Head of caudate nucleus (tissue), 42 donors: ENCODE measurements at regions not wholly inside any gene's neighbourhood (a gene's known extent, or its start where the extent isn't known, plus 50 kb on each side); places are given as distances from the start of the nearest gene placed in this dataset.

ENCODE experiments used
- DNase-seq, 42 donors: peaks; one replicate each; pipeline versions ENCODE4 v3.0.0 to v3.0.0-alpha.2; 2020 to 2021; ENCODE audit warnings: mixed read lengths in 7 of 42
- intact Hi-C: fragments of 100-400 bp; cut with DNase I; formaldehyde crosslinking; loops from one replicate; pipeline ENCODE4 v1.15.0; 2022

GRCh38 chr14:101175731-101176534 lies 272.4 kb upstream of the RTL1 start:
- intact Hi-C loops, result no loop called here

GRCh38 chr14:101176535-101177205 lies 273.1 kb upstream of the RTL1 start:
- intact Hi-C loops, result no loop called here

More at GRCh38 chr14:101175731-101176534, 272.4 kb upstream of the RTL1 start:
- DNase-seq, result peak in 2 of 42 donors; percentile 10 to 29

GRCh38 chr14:101177301-101177971 lies 273.9 kb upstream of the RTL1 start:
- peak in 2 of 42 donors; percentile 12 to 27 for DNase-seq
- intact Hi-C loops, result no loop called here

More at GRCh38 chr14:101176535-101177205, 273.1 kb upstream of the RTL1 start:
- peak in 2 of 42 donors; percentile 9 to 10 for DNase-seq

- peak in 1 of 42 donors; percentile 13 for DNase-seq
- intact Hi-C loops, result no loop called here
These were observed 274.9 kb upstream of the RTL1 start for GRCh38 chr14:101178184-101179072.

DNA sequence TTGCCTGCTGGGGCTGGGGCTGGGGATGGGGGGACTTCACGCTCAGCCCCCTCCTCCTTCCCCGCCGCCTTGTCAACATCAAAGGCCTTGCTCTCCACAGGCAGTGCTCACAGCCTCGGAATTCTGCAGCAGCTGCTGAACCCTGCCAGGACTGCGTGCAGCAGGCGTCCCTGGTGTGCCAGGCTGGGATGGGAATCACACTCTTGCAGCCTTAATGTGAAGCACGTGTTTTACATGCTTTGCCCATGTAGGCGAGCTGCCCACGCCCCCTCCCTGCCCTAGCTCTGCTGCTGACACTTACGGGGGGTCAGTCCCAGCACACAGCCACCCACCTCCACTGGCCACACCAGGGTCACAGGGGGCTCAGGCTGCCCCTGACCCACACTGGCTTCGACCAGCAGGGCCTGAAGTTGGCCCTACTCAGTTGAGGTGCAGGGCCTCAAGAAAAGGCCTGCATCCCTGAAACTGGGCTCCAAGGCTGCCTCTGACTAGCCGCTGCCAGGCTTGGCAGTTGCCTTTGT lies 276.2 kb upstream of the RTL1 start:
- intact Hi-C loops, result no loop called here
- peak in 2 of 42 donors; percentile 5 to 22 for DNase-seq

DNA sequence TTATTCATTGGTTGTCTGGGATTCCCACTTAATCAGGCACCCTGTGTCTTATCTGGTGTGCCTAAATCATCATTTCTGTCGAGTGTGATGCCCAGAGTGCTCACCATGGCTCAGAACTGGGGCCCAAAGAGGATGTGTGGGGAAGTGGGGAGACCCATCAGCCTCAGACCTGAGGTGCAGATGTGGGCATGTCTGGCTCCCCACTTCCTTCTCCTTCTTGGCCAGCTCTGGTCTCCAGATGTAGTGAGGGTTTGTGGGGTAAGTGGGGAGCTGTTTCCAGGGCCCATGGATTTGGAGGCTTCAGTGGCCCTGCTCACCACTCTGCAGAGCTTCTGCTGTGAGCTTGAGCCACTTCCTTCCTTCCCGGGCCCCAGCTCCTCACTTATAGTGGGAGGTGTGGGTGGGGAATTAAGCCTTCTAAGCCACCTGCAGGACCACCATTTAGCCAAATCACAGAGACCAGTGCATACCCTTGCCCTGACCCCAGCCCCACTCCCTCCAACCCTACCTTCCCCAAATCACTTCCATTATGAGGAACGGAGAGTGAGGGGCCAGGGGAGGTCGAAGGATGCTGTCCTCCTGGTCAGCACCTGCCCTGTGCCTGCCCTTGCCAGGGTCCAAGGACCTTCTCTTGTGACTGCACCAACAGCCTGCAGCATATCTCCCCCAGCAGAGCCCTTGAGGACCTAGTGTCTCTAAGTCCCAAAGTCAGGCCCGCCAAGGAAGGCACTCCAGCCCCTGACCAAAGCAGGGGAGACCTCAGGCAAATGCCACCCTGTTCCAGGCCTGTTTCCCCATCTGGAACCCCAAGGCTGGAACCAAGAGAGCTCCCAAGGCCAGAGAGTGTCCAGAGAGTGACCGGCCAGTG lies 278.2 kb upstream of the RTL1 start:
- DNase-seq, result peak in 3 of 42 donors; percentile 1 to 31 (median 13)
- intact Hi-C loops, result no loop called here

DNA sequence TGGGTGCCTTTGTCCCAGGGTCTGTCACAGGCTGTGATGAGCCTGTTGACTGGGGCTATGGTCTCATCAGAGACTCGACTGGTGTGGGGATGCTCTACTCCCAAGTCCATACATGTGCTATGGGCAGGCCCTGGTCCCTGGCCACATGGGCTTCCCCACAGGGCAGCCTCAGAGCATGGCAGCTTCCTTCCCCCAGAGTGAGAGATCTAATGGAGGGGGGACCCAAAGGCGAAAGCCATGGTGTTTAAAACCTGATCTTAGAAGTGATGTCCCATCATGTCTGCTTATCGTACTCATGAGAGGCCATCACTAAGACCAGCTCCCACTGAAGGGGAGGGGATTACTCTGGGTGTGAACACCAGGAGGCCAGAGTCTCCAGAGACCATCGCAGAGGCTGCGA lies 279.0 kb upstream of the RTL1 start:
- peak in 4 of 42 donors; percentile 4 to 25 (median 20) for DNase-seq
- intact Hi-C loops, result no loop called here

GRCh38 chr14:101183376-101184103 lies 280.0 kb upstream of the RTL1 start:
- peak in 10 of 42 donors; percentile 11 to 47 (median 34) for DNase-seq
- intact Hi-C loops, result no loop called here

DNA sequence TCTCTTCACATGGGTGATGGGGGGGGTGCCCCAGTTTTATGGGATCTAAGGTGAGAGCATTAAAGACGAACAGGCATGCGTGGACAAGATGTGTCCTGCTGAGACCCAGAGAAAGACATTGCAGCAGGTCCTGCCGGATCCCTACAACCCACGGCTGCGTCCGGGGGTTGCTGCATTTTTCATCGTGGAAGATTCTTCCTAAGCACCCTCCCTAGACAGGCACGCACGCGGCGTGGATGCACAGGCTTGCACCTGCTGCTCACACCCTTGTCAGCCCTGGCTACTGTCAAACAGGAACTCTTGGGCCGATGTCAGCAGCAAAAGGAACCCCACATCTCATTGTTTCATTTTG lies 280.6 kb upstream of the RTL1 start:
- DNase-seq, result peak in 4 of 42 donors; percentile 12 to 26 (median 18)

GRCh38 chr14:101184572-101184971 lies 281.1 kb upstream of the RTL1 start:
- intact Hi-C loops, result no loop called here
- DNase-seq, result peak in 3 of 42 donors; percentile 5 to 9 (median 5)

More for the DNA sequence above, 280.6 kb upstream of the RTL1 start:
- intact Hi-C loops, result no loop called here

DNA sequence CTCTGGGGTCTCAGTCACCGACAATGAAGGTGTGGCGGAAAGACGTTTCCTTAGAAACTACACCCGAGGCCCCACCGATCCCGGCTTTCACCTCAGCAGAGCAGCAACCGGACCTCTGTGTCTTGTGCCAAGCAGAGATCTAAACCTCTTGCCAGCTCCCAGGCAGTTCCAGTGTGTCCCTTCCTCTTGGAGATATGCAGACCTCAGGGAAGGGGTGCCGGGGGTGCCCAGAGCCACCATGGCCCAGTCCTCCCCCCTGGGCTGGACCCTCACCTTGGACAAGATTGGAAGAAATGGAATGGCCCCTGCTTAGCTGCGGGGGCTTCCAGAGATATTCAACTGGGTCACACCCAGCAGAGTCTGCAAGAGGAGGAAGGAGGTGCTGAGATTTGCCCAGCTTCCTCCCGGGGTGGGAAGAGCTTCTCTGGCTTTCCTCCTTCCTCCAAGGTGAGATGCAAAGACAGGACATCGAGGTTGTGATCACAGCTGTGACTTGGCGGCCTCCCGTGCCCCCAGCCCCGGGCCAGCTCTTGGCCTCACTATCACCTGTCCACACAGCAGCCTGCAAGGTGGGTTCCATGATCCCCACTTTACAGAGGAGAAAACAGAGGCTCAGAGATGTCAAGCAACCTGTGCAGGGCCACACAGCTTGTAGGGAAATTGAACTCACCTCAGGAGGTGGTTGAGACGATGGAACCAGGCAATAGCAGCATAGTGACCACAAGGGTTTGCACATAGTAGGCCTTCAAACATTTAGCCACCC lies 281.7 kb upstream of the RTL1 start:
- peak in 3 of 42 donors; percentile 26 to 34 (median 30) for DNase-seq
- intact Hi-C loops, result no loop called here

GRCh38 chr14:101185946-101186345 lies 282.4 kb upstream of the RTL1 start:
- DNase-seq, result peak in 1 of 42 donors; percentile 7
- intact Hi-C loops, result no loop called here

DNA sequence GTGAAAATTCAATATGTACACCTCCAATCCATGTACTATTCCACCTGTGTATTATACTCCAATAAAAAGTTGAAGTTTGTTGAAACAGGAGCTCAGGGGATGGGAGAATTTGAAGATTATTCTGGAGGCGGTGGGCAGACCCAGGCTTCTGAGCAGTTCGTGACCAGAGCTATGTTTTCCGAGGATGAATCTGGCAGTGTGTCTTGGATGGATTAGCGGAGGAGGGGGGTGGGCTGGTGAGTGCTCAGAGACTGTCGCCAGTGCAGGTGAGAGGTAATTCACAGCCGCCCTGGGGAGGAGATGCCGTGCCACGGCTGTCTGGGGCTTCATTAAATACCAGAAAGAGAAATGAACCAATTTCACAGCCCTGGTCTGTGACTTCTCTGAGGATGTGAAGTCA lies 283.0 kb upstream of the RTL1 start:
- peak in 2 of 42 donors; percentile 14 to 23 for DNase-seq
- intact Hi-C loops, result no loop called here

DNA sequence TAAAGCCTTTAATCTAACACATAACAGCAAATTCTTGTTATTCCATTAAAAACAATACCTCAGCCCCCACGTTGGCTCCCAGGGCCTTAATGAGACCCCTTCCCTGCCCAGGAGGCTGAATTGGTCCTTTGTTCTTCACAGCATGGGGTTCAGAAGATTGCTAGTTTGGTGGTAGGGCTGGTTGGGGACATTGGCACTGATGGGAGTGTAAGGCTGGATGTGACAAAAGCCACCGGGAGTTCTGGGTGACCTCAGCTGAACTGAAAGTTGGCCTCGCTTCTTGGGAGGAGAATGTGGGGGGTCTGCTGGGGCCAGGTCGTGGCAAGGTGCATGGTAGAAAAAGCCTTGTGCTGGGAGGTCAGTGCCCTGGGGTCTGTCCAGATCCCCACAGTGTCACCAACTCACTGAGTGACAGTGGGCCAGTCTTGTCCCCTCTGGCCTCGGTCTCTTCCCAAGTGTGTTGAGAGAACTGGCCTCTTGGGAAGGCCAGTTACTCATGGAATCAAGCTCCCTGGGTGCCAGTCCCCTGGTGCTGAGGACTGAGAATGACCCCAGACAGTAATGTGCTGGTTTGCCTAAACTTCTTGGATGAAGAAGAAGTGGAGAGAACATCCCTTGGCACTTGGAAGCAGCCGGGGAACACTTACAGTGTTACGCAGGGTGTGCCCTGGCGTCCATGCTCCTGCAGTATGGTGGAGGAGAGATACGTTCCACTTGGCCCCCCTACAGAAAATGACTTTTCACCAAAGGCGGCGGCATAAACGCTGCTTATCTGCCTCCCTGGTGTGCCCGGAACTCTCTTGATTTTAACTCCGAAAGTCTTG lies 283.7 kb upstream of the RTL1 start:
- peak in 3 of 42 donors; percentile 1 to 28 (median 19) for DNase-seq
- intact Hi-C loops, result no loop called here
